HG03097 (cell line): ENCODE measurements at regions not wholly inside any gene's neighbourhood (a gene's known extent, or its start where the extent isn't known, plus 50 kb on each side); places are given as distances from the start of the nearest gene placed in this dataset.

Source experiments
- ATAC-seq: cut with Tn5 transposase; IDR thresholded peaks from one replicate; pipeline ENCODE4 v1.9.1; 2021; ENCODE audit not compliant: unreplicated experiment, low FRiP score

DNA sequence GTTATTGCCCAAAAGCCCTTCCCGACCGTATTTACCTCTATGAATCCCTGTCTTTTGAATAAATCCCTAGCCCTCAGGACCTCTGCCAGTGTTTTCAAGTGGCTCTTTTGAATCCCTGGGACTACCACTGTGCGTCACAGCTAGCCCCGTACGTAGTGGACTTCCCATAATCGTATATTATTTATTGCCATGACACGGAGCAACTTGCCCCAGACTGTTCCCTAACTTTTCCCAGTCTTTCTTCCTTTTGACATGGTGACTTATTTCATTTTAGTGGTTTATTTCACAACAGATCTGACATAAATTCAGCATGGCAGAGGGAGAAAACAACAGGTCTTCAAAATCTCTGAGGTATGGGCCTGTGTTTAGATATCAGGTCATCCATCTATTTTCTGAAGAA is 318.6 kb upstream of the KLF6 start:
- no peak for ATAC-seq

- ATAC-seq, result no peak
These were observed 317.9 kb upstream of the KLF6 start for GRCh38 chr10:4102802-4103344.

- ATAC-seq, result no peak
These were observed 317.1 kb upstream of the KLF6 start for GRCh38 chr10:4101918-4102654.

DNA sequence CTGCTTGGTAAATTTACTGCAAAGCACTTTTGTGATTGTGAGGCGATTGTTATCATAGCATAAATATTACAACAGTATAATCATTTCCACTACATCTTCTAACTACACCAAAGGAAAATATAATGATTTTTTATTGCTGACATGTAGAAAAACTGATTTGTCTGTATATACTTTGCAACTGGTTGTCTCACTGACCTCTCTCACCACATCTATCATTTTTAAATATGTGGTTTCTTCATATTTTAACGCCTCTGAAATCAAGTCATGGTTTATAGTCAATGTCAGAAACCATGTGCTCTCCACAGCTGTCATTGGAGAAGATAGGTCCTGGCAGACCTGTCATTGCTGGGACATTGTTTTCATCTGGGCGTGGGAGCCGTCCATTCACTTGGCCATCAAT is 315.4 kb upstream of the KLF6 start:
- no peak for ATAC-seq

GRCh38 chr10:4099202-4099601 is 314.2 kb upstream of the KLF6 start:
- no peak for ATAC-seq

DNA sequence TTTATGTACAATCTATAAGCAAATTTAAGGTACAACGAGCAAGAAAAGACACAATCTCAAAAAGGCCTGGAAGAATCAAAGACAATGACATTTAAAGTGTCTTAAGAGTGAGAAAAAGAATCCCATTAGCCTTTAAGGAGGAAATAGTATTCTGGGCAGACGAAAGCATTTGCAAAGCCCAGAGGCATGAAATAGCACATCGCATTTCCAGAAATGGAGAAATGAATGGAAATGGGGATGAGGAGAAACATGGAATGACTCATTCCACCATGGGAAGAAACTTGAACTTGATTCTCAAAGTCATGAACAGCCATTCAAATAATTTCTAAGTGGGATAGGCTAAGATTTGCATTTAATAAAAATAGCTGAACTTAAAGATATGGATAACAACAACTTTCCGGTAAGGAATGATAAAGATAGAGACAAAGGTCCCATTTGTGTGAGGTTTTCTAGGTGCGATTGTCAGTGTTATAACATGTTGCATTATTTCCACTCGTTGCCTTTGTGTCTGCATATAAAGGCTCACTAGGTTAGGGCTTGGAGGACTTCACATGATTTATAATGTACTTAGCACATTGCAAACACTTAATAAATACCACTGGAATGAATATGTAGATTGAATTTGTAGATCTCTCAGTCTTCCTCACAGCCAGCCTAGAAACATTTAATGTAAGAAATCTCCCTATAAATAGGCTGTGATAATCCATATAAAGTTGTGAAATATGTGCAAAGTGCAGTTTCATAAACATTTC is 310.3 kb upstream of the KLF6 start:
- ATAC-seq, result no peak

DNA sequence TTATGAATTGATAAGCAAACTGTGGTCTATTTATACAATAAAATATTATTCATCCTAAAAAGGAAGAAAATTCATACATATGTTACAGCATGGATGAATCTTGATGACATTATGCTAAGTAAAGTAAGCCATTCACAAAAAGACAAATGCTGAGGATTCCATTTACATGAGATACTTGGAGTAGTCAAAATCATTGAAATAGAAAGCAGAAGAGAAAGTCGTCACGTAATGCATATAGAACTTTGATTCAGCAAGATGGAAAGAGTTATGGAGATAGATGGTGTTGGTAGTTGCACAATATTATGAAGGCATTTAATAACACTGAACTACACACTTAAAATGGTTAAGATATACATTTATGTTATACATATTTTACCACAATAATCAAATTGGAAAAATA is 309.7 kb upstream of the KLF6 start:
- ATAC-seq, result no peak

DNA sequence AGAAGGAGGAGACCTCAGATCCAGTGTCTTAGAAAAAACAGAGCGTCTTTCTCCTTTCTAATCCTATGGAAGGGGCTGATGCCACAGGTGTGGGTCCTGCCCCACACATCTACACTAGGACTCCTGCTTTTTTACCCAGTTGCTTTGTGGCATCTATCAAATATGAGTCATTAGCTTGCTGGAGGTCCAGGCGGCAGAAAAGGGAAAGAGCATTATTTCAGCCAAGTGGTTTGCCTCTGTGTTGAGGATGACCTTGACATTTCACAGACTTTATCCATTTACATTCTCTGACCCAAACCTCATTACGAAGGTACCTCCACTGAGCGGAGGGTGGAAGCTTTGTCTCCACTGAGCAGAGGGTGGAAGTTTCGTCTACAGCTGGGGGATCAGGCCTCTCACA is 308.4 kb upstream of the KLF6 start:
- no peak for ATAC-seq

- no peak for ATAC-seq
These were observed 303.5 kb upstream of the KLF6 start for GRCh38 chr10:4088354-4089066.

- ATAC-seq, result no peak
These were observed 301.3 kb upstream of the KLF6 start for GRCh38 chr10:4086131-4086898.

DNA sequence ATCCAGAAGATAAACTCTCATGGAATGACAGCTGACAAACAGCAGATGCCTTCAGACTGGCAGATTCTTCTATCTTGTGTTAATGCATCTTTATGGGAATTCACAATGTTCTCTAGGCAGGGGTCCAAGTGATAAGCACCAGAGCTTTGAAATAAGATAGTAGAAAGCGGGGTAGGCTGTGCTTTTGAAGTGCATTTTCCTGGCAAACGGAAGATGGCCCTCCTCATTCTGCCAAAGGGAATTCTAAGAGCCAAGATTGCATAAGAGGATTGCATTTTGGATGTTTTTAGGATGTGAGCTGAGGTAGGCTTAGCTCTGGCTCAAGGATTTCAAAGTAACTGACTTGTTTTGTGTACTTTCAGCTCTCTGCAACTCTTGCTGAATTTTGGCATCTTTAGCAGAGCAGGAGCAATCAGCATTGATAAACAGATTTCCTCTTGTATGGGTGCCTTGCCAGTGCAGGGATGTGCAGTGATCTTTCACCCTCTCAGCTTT is 298.5 kb upstream of the KLF6 start:
- ATAC-seq, result no peak

DNA sequence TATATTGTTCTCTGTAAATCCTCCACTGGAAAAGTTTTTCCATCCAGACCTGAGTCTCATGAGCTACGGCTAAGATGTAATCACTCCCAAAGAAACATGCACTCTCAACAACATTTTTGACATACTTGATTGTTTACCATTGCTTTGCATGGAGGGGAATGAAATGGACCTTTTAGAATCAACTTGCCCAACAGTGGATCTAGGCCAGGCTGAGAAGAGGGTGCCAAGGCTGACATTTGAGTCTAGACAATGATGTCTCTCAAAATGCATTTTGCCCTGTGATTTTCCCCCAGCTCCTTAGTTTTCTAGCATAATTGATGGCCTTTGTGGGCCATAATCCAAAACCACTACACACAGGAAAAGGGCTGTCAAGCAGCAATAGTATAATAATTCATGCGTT is 297.9 kb upstream of the KLF6 start:
- no peak for ATAC-seq

DNA sequence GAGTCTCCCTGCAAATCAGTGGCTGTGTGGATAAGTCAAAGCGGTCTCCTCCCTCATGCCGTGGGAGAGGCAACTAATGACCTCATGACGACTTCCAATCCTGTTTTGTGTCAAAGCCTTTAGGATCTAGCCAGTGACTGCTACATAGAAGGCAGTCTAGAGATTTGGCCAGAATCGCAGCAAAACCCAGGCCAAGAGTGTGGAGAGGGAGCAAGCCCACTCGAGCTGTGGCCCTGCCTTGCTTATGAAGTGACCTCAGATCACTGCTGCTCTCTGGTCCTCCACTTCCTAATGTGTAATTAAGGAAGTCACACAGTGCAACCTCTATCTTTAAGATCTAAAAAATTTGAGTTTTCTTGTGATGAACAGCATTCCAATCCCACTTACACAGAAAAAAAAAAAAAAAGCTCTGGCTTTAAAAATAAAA is 296.7 kb upstream of the KLF6 start:
- ATAC-seq, result no peak

- no peak for ATAC-seq
These were observed 295.3 kb upstream of the KLF6 start for GRCh38 chr10:4080225-4080805.

- no peak for ATAC-seq
These were observed 294.8 kb upstream of the KLF6 start for GRCh38 chr10:4079803-4080202.

GRCh38 chr10:4077804-4078203 is 292.8 kb upstream of the KLF6 start:
- ATAC-seq, result no peak

DNA sequence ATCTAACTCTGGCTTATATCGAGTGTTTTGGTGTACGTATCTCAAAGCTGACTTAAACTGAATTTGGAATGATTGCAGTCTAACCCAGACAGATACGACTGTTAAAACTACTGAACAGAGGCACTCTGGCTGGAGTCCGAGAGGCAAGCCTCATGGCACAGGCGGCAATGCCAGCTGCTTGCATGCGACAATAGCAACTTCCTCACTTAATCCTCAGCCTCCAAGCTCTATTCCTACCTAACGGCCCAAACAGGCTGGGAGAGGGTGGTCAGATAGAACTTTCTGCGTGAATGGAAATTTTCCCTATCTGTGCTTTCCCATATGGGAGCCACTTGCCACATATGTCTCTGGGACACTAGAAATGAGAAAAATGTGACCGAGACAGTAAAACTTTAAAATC is 292.0 kb upstream of the KLF6 start:
- no peak for ATAC-seq

- ATAC-seq, result no peak
These were observed 290.4 kb upstream of the KLF6 start for GRCh38 chr10:4075443-4075842.

- ATAC-seq, result no peak
These were observed 289.8 kb upstream of the KLF6 start for GRCh38 chr10:4074545-4075407.
